CD14-positive monocyte (primary cell): ENCODE measurements at regions not wholly inside any gene's neighbourhood (a gene's known extent, or its start where the extent isn't known, plus 50 kb on each side); places are given as distances from the start of the nearest gene placed in this dataset.

Source experiments
- DNase-seq, 3 donors: peaks; one replicate each; pipeline ENCODE4 v3.0.0-alpha.2; 2011 to 2022
- H2AFZ ChIP-seq: 2 replicates; pipeline ENCODE4 v1.6.0; 2012; ENCODE audit warnings: mild to moderate bottlenecking, low read depth, low read length, inconsistent platforms; ENCODE audit not compliant: insufficient read depth, poor library complexity, severe bottlenecking
- H3K27ac ChIP-seq, 2 donors: 1 replicate in 1 of 2; 2 replicates in 1 of 2; pipeline ENCODE4 v1.5.1; 2012 to 2013; ENCODE audit warnings: low read length in 2 of 2, control low read depth in 1 of 2, inconsistent platforms in 1 of 2, low read depth in 1 of 2, mild to moderate bottlenecking in 1 of 2
- H3K27me3 ChIP-seq, 2 donors: one replicate each; pipeline versions ENCODE4 v1.6.0 to v1.6.1; 2011 to 2013; ENCODE audit warnings: low read length in 2 of 2; ENCODE audit not compliant: control insufficient read depth in 2 of 2, insufficient read depth in 2 of 2
- H3K36me3 ChIP-seq, 2 donors: replicated peaks in 1 of 2; 1 replicate in 1 of 2; 2 replicates in 1 of 2; pipeline versions ENCODE4 v1.5.1 to v1.6.1; 2012 to 2013; ENCODE audit warnings: low read length in 2 of 2, control low read depth in 1 of 2, inconsistent platforms in 1 of 2, mild to moderate bottlenecking in 1 of 2; ENCODE audit not compliant: insufficient read depth in 2 of 2, control insufficient read depth in 1 of 2
- H3K4me1 ChIP-seq, 2 donors: 1 replicate in 1 of 2; 2 replicates in 1 of 2; pipeline versions ENCODE4 v1.5.1 to v1.6.1; 2012 to 2013; ENCODE audit warnings: low read length in 2 of 2, control low read depth in 1 of 2, inconsistent platforms in 1 of 2, mild to moderate bottlenecking in 1 of 2, moderate library complexity in 1 of 2; ENCODE audit not compliant: insufficient read depth in 2 of 2, control insufficient read depth in 1 of 2
- H3K4me2 ChIP-seq: replicated peaks from 2 replicates; pipeline ENCODE3; 2012; ENCODE audit warnings: low read length, moderate library complexity, mild to moderate bottlenecking; ENCODE audit not compliant: poor library complexity, severe bottlenecking; ENCODE audit errors: extremely low read depth
- H3K4me3 ChIP-seq, 3 experiments: fragments of 200-600 bp in 1 of 3; sonication (generic) in 1 of 3; replicated peaks in 1 of 3; 1 replicate in 2 of 3; 2 replicates in 1 of 3; pipeline ENCODE4 v1.5.1; 2011 to 2013; ENCODE audit warnings: low read length in 3 of 3, mild to moderate bottlenecking in 3 of 3, control low read depth in 2 of 3, low read depth in 2 of 3, inconsistent platforms in 1 of 3, moderate library complexity in 1 of 3
- H3K79me2 ChIP-seq: 2 replicates; pipeline ENCODE4 v1.6.0; 2012; ENCODE audit warnings: mild to moderate bottlenecking, control low read depth, inconsistent platforms, low read length, moderate library complexity; ENCODE audit not compliant: insufficient read depth
- H3K9ac ChIP-seq: 2 replicates; pipeline ENCODE4 v1.6.0; 2017; ENCODE audit warnings: low read length, mild to moderate bottlenecking; ENCODE audit not compliant: insufficient read depth, poor library complexity, severe bottlenecking
- H3K9me3 ChIP-seq, 2 donors: replicated peaks in 1 of 2; 1 replicate in 1 of 2; 2 replicates in 1 of 2; pipeline versions ENCODE4 v1.5.1 to v1.6.1; 2012 to 2013; ENCODE audit warnings: low read length in 2 of 2, control low read depth in 1 of 2; ENCODE audit not compliant: control insufficient read depth in 1 of 2, insufficient read depth in 1 of 2
- H4K20me1 ChIP-seq: 2 replicates; pipeline ENCODE4 v1.6.0; 2012; ENCODE audit warnings: mild to moderate bottlenecking, low read length, control low read depth, moderate library complexity; ENCODE audit not compliant: insufficient read depth
- H3K27ac Mint-ChIP-seq, 7 donors: one replicate each; pipeline ENCODE4 v1.8.0; 2020; ENCODE audit warnings: mild to moderate bottlenecking in 7 of 7, mixed read lengths in 7 of 7, moderate library complexity in 6 of 7, inconsistent platforms in 2 of 7
- H3K27me3 Mint-ChIP-seq, 3 donors: one replicate each; pipeline ENCODE4 v1.8.0; 2021 to 2022; ENCODE audit warnings: low read depth in 3 of 3, mild to moderate bottlenecking in 3 of 3, mixed read lengths in 3 of 3, moderate library complexity in 3 of 3, inconsistent platforms in 1 of 3
- H3K36me3 Mint-ChIP-seq, 2 donors: one replicate each; pipeline ENCODE4 v1.8.0; 2020; ENCODE audit warnings: mixed read lengths in 2 of 2, inconsistent platforms in 1 of 2, mild to moderate bottlenecking in 1 of 2
- H3K4me1 Mint-ChIP-seq: one replicate; pipeline ENCODE4 v1.8.0; 2020; ENCODE audit warnings: mild to moderate bottlenecking, mixed read lengths
- H3K4me3 Mint-ChIP-seq, 2 donors: one replicate each; pipeline ENCODE4 v1.8.0; 2020; ENCODE audit warnings: mild to moderate bottlenecking in 2 of 2, mixed read lengths in 2 of 2, moderate library complexity in 1 of 2
- H3K9me3 Mint-ChIP-seq, 7 donors: one replicate each; pipeline ENCODE4 v1.8.0; 2020 to 2022; ENCODE audit warnings: mixed read lengths in 7 of 7, mild to moderate bottlenecking in 6 of 7, moderate library complexity in 6 of 7, inconsistent platforms in 2 of 7
- WGBS: methylation state at CpG from one replicate; pipeline ENCODE4 v1.1.5; 2013; ENCODE audit warnings: missing lambda C conversion rate; ENCODE audit not compliant: insufficient coverage; 5-methylcytosine and 5-hydroxymethylcytosine counted together
- intact Hi-C, 2 donors: fragments of 100-400 bp; cut with micrococcal nuclease; formaldehyde crosslinking; loops; one replicate each; pipeline versions ENCODE4 v1.15.0 to v1.15.1; 2023
- TF ChIP-seq, protein P1 (sequence below): fragments of 200-600 bp; IDR thresholded peaks from one replicate; pipeline ENCODE4 v1.8.0; 2022; ENCODE audit warnings: antibody characterized with exemption, mild to moderate bottlenecking

DNA sequence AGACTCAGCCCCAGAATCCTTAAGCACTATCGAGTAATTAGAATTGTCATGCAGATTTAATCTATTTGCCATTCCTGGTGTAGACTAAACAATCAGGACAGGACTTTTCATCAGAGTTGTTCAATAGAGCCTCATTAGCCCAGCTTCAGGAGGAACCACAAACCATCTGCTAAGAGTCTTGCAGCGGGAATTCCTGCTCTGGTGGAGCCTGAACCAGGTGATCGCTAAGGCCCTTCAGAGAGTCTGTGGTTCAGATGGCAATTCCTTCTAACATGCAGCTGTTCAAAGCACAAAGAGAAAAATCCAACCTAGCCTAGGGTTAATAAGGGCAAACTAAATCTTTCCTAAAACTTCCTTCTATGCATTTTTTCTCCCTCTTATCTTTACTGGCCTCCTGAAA lies 119.1 kb upstream of the CPEB2 start:
- intact Hi-C loops, result no loop called here
- Mint-ChIP-seq H3K36me3 (no peaks in the 10 kb centered on the region), H3K4me3 (no peak overlapping the region), H3K4me1 (peaks cover 10% of the 10 kb centered on the region), H3K27me3 (peaks cover 0 to 2% (median 1%) of the 10 kb centered on the region in 3 donors), H3K27ac (no peak overlapping the region), H3K9me3 (peaks cover 0 to 6% (median 0%) of the 10 kb centered on the region in 7 donors)
- Histone ChIP-seq H3K4me1 (peaks cover 0 to 2% of the 10 kb centered on the region in 2 donors), H3K4me3 (no peak overlapping the region), H3K27ac (no peak overlapping the region), H3K36me3 (no peaks in the 10 kb centered on the region), H3K4me2 (no peak overlapping the region), H3K9me3 (no peaks in the 10 kb centered on the region), H2AFZ (no peak overlapping the region), H3K79me2 (no peaks in the 10 kb centered on the region), H4K20me1 (no peaks in the 10 kb centered on the region), H3K9ac (no peak overlapping the region), H3K27me3 (no peaks in the 10 kb centered on the region)
- DNase-seq, result no peak
- 100% methylated on average over 1 of the region's 3 CpGs for WGBS
- TF ChIP-seq, protein P1, sequence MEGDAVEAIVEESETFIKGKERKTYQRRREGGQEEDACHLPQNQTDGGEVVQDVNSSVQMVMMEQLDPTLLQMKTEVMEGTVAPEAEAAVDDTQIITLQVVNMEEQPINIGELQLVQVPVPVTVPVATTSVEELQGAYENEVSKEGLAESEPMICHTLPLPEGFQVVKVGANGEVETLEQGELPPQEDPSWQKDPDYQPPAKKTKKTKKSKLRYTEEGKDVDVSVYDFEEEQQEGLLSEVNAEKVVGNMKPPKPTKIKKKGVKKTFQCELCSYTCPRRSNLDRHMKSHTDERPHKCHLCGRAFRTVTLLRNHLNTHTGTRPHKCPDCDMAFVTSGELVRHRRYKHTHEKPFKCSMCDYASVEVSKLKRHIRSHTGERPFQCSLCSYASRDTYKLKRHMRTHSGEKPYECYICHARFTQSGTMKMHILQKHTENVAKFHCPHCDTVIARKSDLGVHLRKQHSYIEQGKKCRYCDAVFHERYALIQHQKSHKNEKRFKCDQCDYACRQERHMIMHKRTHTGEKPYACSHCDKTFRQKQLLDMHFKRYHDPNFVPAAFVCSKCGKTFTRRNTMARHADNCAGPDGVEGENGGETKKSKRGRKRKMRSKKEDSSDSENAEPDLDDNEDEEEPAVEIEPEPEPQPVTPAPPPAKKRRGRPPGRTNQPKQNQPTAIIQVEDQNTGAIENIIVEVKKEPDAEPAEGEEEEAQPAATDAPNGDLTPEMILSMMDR, result no peak

DNA sequence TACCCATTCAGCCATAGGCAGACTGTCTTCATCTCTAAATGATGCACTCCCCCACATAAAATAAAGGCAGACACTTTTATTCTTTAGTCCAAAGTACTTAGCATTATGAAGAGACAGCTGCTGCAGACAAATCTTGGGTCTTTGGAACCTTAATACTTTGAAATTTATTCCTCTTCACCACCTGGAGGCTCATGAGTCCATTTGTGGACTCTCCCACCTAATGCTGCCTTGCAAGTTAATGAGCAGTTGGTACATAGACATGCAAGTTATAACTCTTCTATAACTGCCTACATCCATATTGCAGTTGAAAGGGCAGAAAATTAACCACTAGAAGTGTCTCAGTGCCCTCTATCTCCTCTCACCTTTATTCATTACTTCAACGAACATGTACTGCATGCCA lies 118.6 kb upstream of the CPEB2 start:
- TF ChIP-seq, protein P1, result no peak
- H3K27ac ChIP-seq, result no peak overlapping the region
- H3K4me3 ChIP-seq, result no peak overlapping the region
- no peak overlapping the region for H3K9ac ChIP-seq
- intact Hi-C loops, result no loop called here
- DNase-seq, result no peak
- Mint-ChIP-seq H3K4me1 (peaks cover 7% of the 10 kb centered on the region), H3K27me3 (peaks cover 0 to 2% (median 1%) of the 10 kb centered on the region in 3 donors), H3K36me3 (no peaks in the 10 kb centered on the region), H3K27ac (no peak overlapping the region), H3K9me3 (peaks cover 0 to 6% (median 0%) of the 10 kb centered on the region in 7 donors), H3K4me3 (no peak overlapping the region)
- H3K4me2 ChIP-seq, result no peak overlapping the region
- H3K36me3 ChIP-seq, result no peaks in the 10 kb centered on the region
- WGBS, result no CpG with 5 or more reads among the region's 1 CpG
- H3K9me3 ChIP-seq, result no peaks in the 10 kb centered on the region
- H3K79me2 ChIP-seq, result no peaks in the 10 kb centered on the region
- H3K4me1 ChIP-seq, result no peaks in the 10 kb centered on the region
- no peaks in the 10 kb centered on the region for H4K20me1 ChIP-seq
- H3K27me3 ChIP-seq, result no peaks in the 10 kb centered on the region
- H2AFZ ChIP-seq, result no peak overlapping the region
